ENCODE measurements at regions not wholly inside any gene's neighbourhood (a gene's known extent, or its start where the extent isn't known, plus 50 kb on each side); places are given as distances from the start of the nearest gene placed in this dataset.

GRCh38 chr1:58365328-58365727 lies 181.2 kb downstream of the OMA1 start:
- Histone ChIP-seq H3K9ac (ENCODE audit: low read depth, low read length) (no peak overlapping the region), H3K27me3 (ENCODE audit: control insufficient read depth, insufficient read depth, low read length) (no peaks in the 10 kb centered on the region), H3K4me1 (ENCODE audit: control insufficient read depth, insufficient read depth, low read length) (no peaks in the 10 kb centered on the region), H3K36me3 (ENCODE audit: control insufficient read depth, insufficient read depth, low read length) (no peaks in the 10 kb centered on the region), H3K4me3 (ENCODE audit: low read depth, low read length) (no peak overlapping the region), H3K9me3 (ENCODE audit: control insufficient read depth, insufficient read depth, low read length) (no peaks in the 10 kb centered on the region)

- H3K36me3 ChIP-seq (ENCODE audit: control insufficient read depth, insufficient read depth, low read length), result no peaks in the 10 kb centered on the region
- no peak overlapping the region for H3K9ac ChIP-seq (ENCODE audit: low read depth, low read length)
- H3K4me3 ChIP-seq (ENCODE audit: low read depth, low read length), result no peak overlapping the region
- no peaks in the 10 kb centered on the region for H3K4me1 ChIP-seq (ENCODE audit: control insufficient read depth, insufficient read depth, low read length)
- no peaks in the 10 kb centered on the region for H3K9me3 ChIP-seq (ENCODE audit: control insufficient read depth, insufficient read depth, low read length)
- H3K27me3 ChIP-seq (ENCODE audit: control insufficient read depth, insufficient read depth, low read length), result no peaks in the 10 kb centered on the region
These were observed 182.9 kb downstream of the OMA1 start for GRCh38 chr1:58363585-58363984.

- Histone ChIP-seq H3K36me3 (ENCODE audit: control insufficient read depth, insufficient read depth, low read length) (no peaks in the 10 kb centered on the region), H3K9ac (ENCODE audit: low read depth, low read length) (no peak overlapping the region), H3K9me3 (ENCODE audit: control insufficient read depth, insufficient read depth, low read length) (no peaks in the 10 kb centered on the region), H3K4me1 (ENCODE audit: control insufficient read depth, insufficient read depth, low read length) (peaks cover 13% of the 10 kb centered on the region), H3K4me3 (ENCODE audit: low read depth, low read length) (no peak overlapping the region), H3K27me3 (ENCODE audit: control insufficient read depth, insufficient read depth, low read length) (no peaks in the 10 kb centered on the region)
These were observed 185.4 kb downstream of the OMA1 start for GRCh38 chr1:58361134-58361533.

GRCh38 chr1:58358346-58358745 lies 188.2 kb downstream of the OMA1 start:
- peaks cover 13% of the 10 kb centered on the region for H3K4me1 ChIP-seq (ENCODE audit: control insufficient read depth, insufficient read depth, low read length)
- H3K4me3 ChIP-seq (ENCODE audit: low read depth, low read length), result no peak overlapping the region
- H3K36me3 ChIP-seq (ENCODE audit: control insufficient read depth, insufficient read depth, low read length), result no peaks in the 10 kb centered on the region
- H3K27me3 ChIP-seq (ENCODE audit: control insufficient read depth, insufficient read depth, low read length), result no peaks in the 10 kb centered on the region
- H3K9ac ChIP-seq (ENCODE audit: low read depth, low read length), result no peak overlapping the region
- H3K9me3 ChIP-seq (ENCODE audit: control insufficient read depth, insufficient read depth, low read length), result no peaks in the 10 kb centered on the region

GRCh38 chr1:58356402-58356801 lies 190.1 kb downstream of the OMA1 start:
- Histone ChIP-seq H3K4me3 (ENCODE audit: low read depth, low read length) (no peak overlapping the region), H3K27me3 (ENCODE audit: control insufficient read depth, insufficient read depth, low read length) (no peaks in the 10 kb centered on the region), H3K9ac (ENCODE audit: low read depth, low read length) (no peak overlapping the region), H3K4me1 (ENCODE audit: control insufficient read depth, insufficient read depth, low read length) (peaks cover 13% of the 10 kb centered on the region), H3K36me3 (ENCODE audit: control insufficient read depth, insufficient read depth, low read length) (no peaks in the 10 kb centered on the region), H3K9me3 (ENCODE audit: control insufficient read depth, insufficient read depth, low read length) (no peaks in the 10 kb centered on the region)

- Histone ChIP-seq H3K4me3 (ENCODE audit: low read depth, low read length) (no peak overlapping the region), H3K36me3 (ENCODE audit: control insufficient read depth, insufficient read depth, low read length) (no peaks in the 10 kb centered on the region), H3K9ac (ENCODE audit: low read depth, low read length) (no peak overlapping the region), H3K4me1 (ENCODE audit: control insufficient read depth, insufficient read depth, low read length) (peaks cover 11% of the 10 kb centered on the region), H3K9me3 (ENCODE audit: control insufficient read depth, insufficient read depth, low read length) (no peaks in the 10 kb centered on the region), H3K27me3 (ENCODE audit: control insufficient read depth, insufficient read depth, low read length) (no peaks in the 10 kb centered on the region)
These were observed 193.4 kb downstream of the OMA1 start for GRCh38 chr1:58353168-58353567.

GRCh38 chr1:58352476-58353092 lies 193.9 kb downstream of the OMA1 start:
- peaks cover 5% of the 10 kb centered on the region for H3K4me1 ChIP-seq (ENCODE audit: control insufficient read depth, insufficient read depth, low read length)
- no peak overlapping the region for H3K4me3 ChIP-seq (ENCODE audit: low read depth, low read length)
- no peak overlapping the region for H3K9ac ChIP-seq (ENCODE audit: low read depth, low read length)
- no peaks in the 10 kb centered on the region for H3K36me3 ChIP-seq (ENCODE audit: control insufficient read depth, insufficient read depth, low read length)
- no peaks in the 10 kb centered on the region for H3K27me3 ChIP-seq (ENCODE audit: control insufficient read depth, insufficient read depth, low read length)
- H3K9me3 ChIP-seq (ENCODE audit: control insufficient read depth, insufficient read depth, low read length), result no peaks in the 10 kb centered on the region

- no peak overlapping the region for H3K4me3 ChIP-seq (ENCODE audit: low read depth, low read length)
These were observed 200.5 kb downstream of the OMA1 start for GRCh38 chr1:58346036-58346355.

GRCh38 chr1:58345215-58346035 lies 201.1 kb downstream of the OMA1 start:
- peaks cover 14% of the 10 kb centered on the region for H3K4me1 ChIP-seq (ENCODE audit: control insufficient read depth, insufficient read depth, low read length)

More at GRCh38 chr1:58346036-58346355, 200.5 kb downstream of the OMA1 start:
- Histone ChIP-seq H3K9ac (ENCODE audit: low read depth, low read length) (no peak overlapping the region), H3K4me1 (ENCODE audit: control insufficient read depth, insufficient read depth, low read length) (peaks cover 14% of the 10 kb centered on the region), H3K9me3 (ENCODE audit: control insufficient read depth, insufficient read depth, low read length) (no peaks in the 10 kb centered on the region), H3K27me3 (ENCODE audit: control insufficient read depth, insufficient read depth, low read length) (no peaks in the 10 kb centered on the region), H3K36me3 (ENCODE audit: control insufficient read depth, insufficient read depth, low read length) (no peaks in the 10 kb centered on the region)

GRCh38 chr1:58340185-58340584 lies 206.3 kb downstream of the OMA1 start:
- no peaks in the 10 kb centered on the region for H3K27me3 ChIP-seq (ENCODE audit: control insufficient read depth, insufficient read depth, low read length)
- H3K4me3 ChIP-seq (ENCODE audit: low read depth, low read length), result no peak overlapping the region
- no peaks in the 10 kb centered on the region for H3K4me1 ChIP-seq (ENCODE audit: control insufficient read depth, insufficient read depth, low read length)
- H3K36me3 ChIP-seq (ENCODE audit: control insufficient read depth, insufficient read depth, low read length), result no peaks in the 10 kb centered on the region
- H3K9ac ChIP-seq (ENCODE audit: low read depth, low read length), result no peak overlapping the region
- H3K9me3 ChIP-seq (ENCODE audit: control insufficient read depth, insufficient read depth, low read length), result no peaks in the 10 kb centered on the region

More at GRCh38 chr1:58345215-58346035, 201.1 kb downstream of the OMA1 start:
- H3K9ac ChIP-seq (ENCODE audit: low read depth, low read length), result no peak overlapping the region
- no peaks in the 10 kb centered on the region for H3K9me3 ChIP-seq (ENCODE audit: control insufficient read depth, insufficient read depth, low read length)
- no peak overlapping the region for H3K4me3 ChIP-seq (ENCODE audit: low read depth, low read length)
- no peaks in the 10 kb centered on the region for H3K36me3 ChIP-seq (ENCODE audit: control insufficient read depth, insufficient read depth, low read length)
- no peaks in the 10 kb centered on the region for H3K27me3 ChIP-seq (ENCODE audit: control insufficient read depth, insufficient read depth, low read length)

GRCh38 chr1:58338081-58338480 lies 208.4 kb downstream of the OMA1 start:
- H3K9me3 ChIP-seq (ENCODE audit: control insufficient read depth, insufficient read depth, low read length), result no peaks in the 10 kb centered on the region
- H3K9ac ChIP-seq (ENCODE audit: low read depth, low read length), result no peak overlapping the region
- H3K4me3 ChIP-seq (ENCODE audit: low read depth, low read length), result no peak overlapping the region
- no peaks in the 10 kb centered on the region for H3K36me3 ChIP-seq (ENCODE audit: control insufficient read depth, insufficient read depth, low read length)
- no peaks in the 10 kb centered on the region for H3K27me3 ChIP-seq (ENCODE audit: control insufficient read depth, insufficient read depth, low read length)
- no peaks in the 10 kb centered on the region for H3K4me1 ChIP-seq (ENCODE audit: control insufficient read depth, insufficient read depth, low read length)

- Histone ChIP-seq H3K4me3 (ENCODE audit: low read depth, low read length) (no peak overlapping the region), H3K4me1 (ENCODE audit: control insufficient read depth, insufficient read depth, low read length) (no peaks in the 10 kb centered on the region), H3K9me3 (ENCODE audit: control insufficient read depth, insufficient read depth, low read length) (no peaks in the 10 kb centered on the region), H3K27me3 (ENCODE audit: control insufficient read depth, insufficient read depth, low read length) (no peaks in the 10 kb centered on the region), H3K36me3 (ENCODE audit: control insufficient read depth, insufficient read depth, low read length) (no peaks in the 10 kb centered on the region), H3K9ac (ENCODE audit: low read depth, low read length) (no peak overlapping the region)
These were observed 213.0 kb downstream of the OMA1 start for GRCh38 chr1:58333511-58333910.
